Colon (tissue), 2 donors: ENCODE measurements at regions not wholly inside any gene's neighbourhood (a gene's known extent, or its start where the extent isn't known, plus 50 kb on each side); places are given as distances from the start of the nearest gene placed in this dataset.

Experiments
- FAIRE-seq: peaks from 2 replicates; lab custom pipeline; 2012; peaks lifted over from hg19 to GRCh38; lab: Jason Lieb, UNC
- donor health status: control.
- donor health status: control.

GRCh38 chr7:17131060-17131345 lies 167.4 kb upstream of the AHR start:
- no peak for FAIRE-seq

GRCh38 chr7:17131983-17132655 lies 166.3 kb upstream of the AHR start:
- no peak for FAIRE-seq

GRCh38 chr7:17132726-17133125 lies 165.7 kb upstream of the AHR start:
- FAIRE-seq = no peak

- FAIRE-seq = no peak
These were observed 164.5 kb upstream of the AHR start for GRCh38 chr7:17133977-17134376.

- no peak for FAIRE-seq
These were observed 163.7 kb upstream of the AHR start for GRCh38 chr7:17134786-17135185.

- no peak for FAIRE-seq
These were observed 162.3 kb upstream of the AHR start for GRCh38 chr7:17136126-17136525.

GRCh38 chr7:17139081-17139480 lies 159.4 kb upstream of the AHR start:
- no peak for FAIRE-seq

GRCh38 chr7:17140406-17140805 lies 158.0 kb upstream of the AHR start:
- FAIRE-seq = no peak

GRCh38 chr7:17142831-17143541 lies 155.5 kb upstream of the AHR start:
- FAIRE-seq = no peak

GRCh38 chr7:17144322-17144721 lies 154.1 kb upstream of the AHR start:
- FAIRE-seq = no peak

- FAIRE-seq = no peak
These were observed 151.8 kb upstream of the AHR start for GRCh38 chr7:17146621-17147020.

GRCh38 chr7:17147409-17147808 lies 151.0 kb upstream of the AHR start:
- no peak for FAIRE-seq

GRCh38 chr7:17150018-17150417 lies 148.4 kb upstream of the AHR start:
- no peak for FAIRE-seq

GRCh38 chr7:17152721-17153120 lies 145.7 kb upstream of the AHR start:
- FAIRE-seq = no peak

GRCh38 chr7:17153536-17153935 lies 144.9 kb upstream of the AHR start:
- FAIRE-seq = no peak

GRCh38 chr7:17155529-17155928 lies 142.9 kb upstream of the AHR start:
- FAIRE-seq = no peak

GRCh38 chr7:17158261-17158660 lies 140.2 kb upstream of the AHR start:
- FAIRE-seq = no peak

GRCh38 chr7:17159500-17160037 lies 138.9 kb upstream of the AHR start:
- FAIRE-seq = no peak

GRCh38 chr7:17166824-17167379 lies 131.6 kb upstream of the AHR start:
- no peak for FAIRE-seq

GRCh38 chr7:17168416-17168815 lies 130.0 kb upstream of the AHR start:
- no peak for FAIRE-seq

- FAIRE-seq = no peak
These were observed 127.0 kb upstream of the AHR start for GRCh38 chr7:17171427-17171826.

GRCh38 chr7:17176371-17177032 lies 122.0 kb upstream of the AHR start:
- FAIRE-seq = no peak

GRCh38 chr7:17178545-17178944 lies 119.9 kb upstream of the AHR start:
- peak; percentile 28 for FAIRE-seq
